ENCODE measurements at regions not wholly inside any gene's neighbourhood (a gene's known extent, or its start where the extent isn't known, plus 50 kb on each side); places are given as distances from the start of the nearest gene placed in this dataset.
A peak's percentile ranks its signal among the peaks of the same experiment; 100 is the strongest.

- no peak for DNase-seq (ENCODE audit: low spot score)
- 86% methylated on average over 2 of the region's 2 CpGs for WGBS (ENCODE audit: low lambda C conversion rate, missing lambda C conversion rate)
- H3K4me2 ChIP-seq, result no peak overlapping the region
- H2AFZ ChIP-seq, result no peak overlapping the region
- H3K27me3 ChIP-seq, result no peaks in the 10 kb centered on the region
- H3K27ac ChIP-seq, result no peak overlapping the region
- H3K4me3 ChIP-seq, result no peak overlapping the region
- H3K79me2 ChIP-seq, result no peaks in the 10 kb centered on the region
- TF ChIP-seq CTCF (IDR thresholded peaks at IDR 0.05; ENCODE audit: poor library complexity), result peak; percentile 5
- no peak for TF ChIP-seq EZH2phosphoT487 (IDR thresholded peaks at IDR 0.05; ENCODE audit: low read depth, severe bottlenecking, unreplicated experiment)
- no peaks in the 10 kb centered on the region for H3K9me2 ChIP-seq (replicated peaks; ENCODE audit: insufficient read depth)
- H3K9me3 ChIP-seq (ENCODE audit: low read depth), result no peaks in the 10 kb centered on the region
- no peaks in the 10 kb centered on the region for H3K36me3 ChIP-seq (replicated peaks; ENCODE audit: insufficient read depth, low read depth)
- H4K20me1 ChIP-seq (ENCODE audit: insufficient read depth, poor library complexity, severe bottlenecking), result no peaks in the 10 kb centered on the region
- no peaks in the 10 kb centered on the region for H3K4me1 ChIP-seq (ENCODE audit: insufficient read depth)
Measured at GRCh38 chr3:176208915-176209314, 988.4 kb downstream of the TBL1XR1 start.

GRCh38 chr3:176208283-176208682, 989.0 kb downstream of the TBL1XR1 start:
- no peaks in the 10 kb centered on the region for H3K9me3 ChIP-seq (ENCODE audit: low read depth)
- H3K9me2 ChIP-seq (replicated peaks; ENCODE audit: insufficient read depth), result no peaks in the 10 kb centered on the region
- no peak for DNase-seq (ENCODE audit: low spot score)
- no peak overlapping the region for H3K27ac ChIP-seq
- WGBS (ENCODE audit: low lambda C conversion rate, missing lambda C conversion rate), result 67% methylated on average over 1 of the region's 1 CpG
- H3K4me1 ChIP-seq (ENCODE audit: insufficient read depth), result no peaks in the 10 kb centered on the region
- no peaks in the 10 kb centered on the region for H3K36me3 ChIP-seq (replicated peaks; ENCODE audit: insufficient read depth, low read depth)
- H3K27me3 ChIP-seq, result no peaks in the 10 kb centered on the region
- H3K4me3 ChIP-seq, result no peak overlapping the region
- no peaks in the 10 kb centered on the region for H3K79me2 ChIP-seq
- no peak for TF ChIP-seq EZH2 (IDR thresholded peaks at IDR 0.05; ENCODE audit: borderline replicate concordance)
- TF ChIP-seq CTCF (IDR thresholded peaks at IDR 0.05; ENCODE audit: poor library complexity), result no peak
- TF ChIP-seq EZH2phosphoT487 (IDR thresholded peaks at IDR 0.05; ENCODE audit: low read depth, severe bottlenecking, unreplicated experiment), result no peak
- no peak overlapping the region for H3K4me2 ChIP-seq
- no peaks in the 10 kb centered on the region for H4K20me1 ChIP-seq (ENCODE audit: insufficient read depth, poor library complexity, severe bottlenecking)
- H2AFZ ChIP-seq, result no peak overlapping the region

- DNase-seq (ENCODE audit: low spot score), result no peak
- Histone ChIP-seq H4K20me1 (ENCODE audit: insufficient read depth, poor library complexity, severe bottlenecking) (no peaks in the 10 kb centered on the region), H3K4me3 (no peak overlapping the region), H2AFZ (no peak overlapping the region), H3K27ac (no peak overlapping the region), H3K9me3 (ENCODE audit: low read depth) (no peaks in the 10 kb centered on the region), H3K36me3 (replicated peaks; ENCODE audit: insufficient read depth, low read depth) (no peaks in the 10 kb centered on the region), H3K9me2 (replicated peaks; ENCODE audit: insufficient read depth) (no peaks in the 10 kb centered on the region), H3K27me3 (no peaks in the 10 kb centered on the region), H3K79me2 (no peaks in the 10 kb centered on the region), H3K4me2 (no peak overlapping the region), H3K4me1 (ENCODE audit: insufficient read depth) (no peaks in the 10 kb centered on the region)
- WGBS (ENCODE audit: low lambda C conversion rate, missing lambda C conversion rate), result 98% methylated on average over 2 of the region's 2 CpGs
- no peak for TF ChIP-seq CTCF (IDR thresholded peaks at IDR 0.05; ENCODE audit: poor library complexity)
- TF ChIP-seq EZH2phosphoT487 (IDR thresholded peaks at IDR 0.05; ENCODE audit: low read depth, severe bottlenecking, unreplicated experiment), result no peak
- no peak for TF ChIP-seq EZH2 (IDR thresholded peaks at IDR 0.05; ENCODE audit: borderline replicate concordance)
Measured at GRCh38 chr3:176206809-176207208, 990.5 kb downstream of the TBL1XR1 start.

GRCh38 chr3:176202652-176203051, 994.6 kb downstream of the TBL1XR1 start:
- Histone ChIP-seq H3K9me2 (replicated peaks; ENCODE audit: insufficient read depth) (no peaks in the 10 kb centered on the region), H3K4me1 (ENCODE audit: insufficient read depth) (no peaks in the 10 kb centered on the region), H3K27me3 (no peaks in the 10 kb centered on the region), H2AFZ (no peak overlapping the region), H3K4me2 (no peak overlapping the region), H3K9me3 (ENCODE audit: low read depth) (no peaks in the 10 kb centered on the region), H3K27ac (no peak overlapping the region), H3K4me3 (no peak overlapping the region), H3K36me3 (replicated peaks; ENCODE audit: insufficient read depth, low read depth) (no peaks in the 10 kb centered on the region), H3K79me2 (no peaks in the 10 kb centered on the region), H4K20me1 (ENCODE audit: insufficient read depth, poor library complexity, severe bottlenecking) (no peaks in the 10 kb centered on the region)
- WGBS (ENCODE audit: low lambda C conversion rate, missing lambda C conversion rate), result 86% methylated on average over 2 of the region's 2 CpGs
- TF ChIP-seq EZH2phosphoT487 (IDR thresholded peaks at IDR 0.05; ENCODE audit: low read depth, severe bottlenecking, unreplicated experiment) (no peak), CTCF (IDR thresholded peaks at IDR 0.05; ENCODE audit: poor library complexity) (no peak), EZH2 (IDR thresholded peaks at IDR 0.05; ENCODE audit: borderline replicate concordance) (no peak)
- no peak for DNase-seq (ENCODE audit: low spot score)

All from hepatocyte (in vitro differentiated cells).